Fibroblast of the aortic adventitia (primary cell): ENCODE measurements at regions not wholly inside any gene's neighbourhood (a gene's known extent, or its start where the extent isn't known, plus 50 kb on each side); places are given as distances from the start of the nearest gene placed in this dataset.

Source experiments
- DNase-seq: peaks from one replicate; pipeline ENCODE4 v3.0.0-alpha.2; 2010; ENCODE audit warnings: low read depth
- H3K4me3 ChIP-seq: 2 replicates; pipeline ENCODE4 v1.5.1; 2011; ENCODE audit warnings: low read depth, mild to moderate bottlenecking, control low read depth, low read length, moderate library complexity
- TF ChIP-seq, protein P1 (sequence below): IDR thresholded peaks from 2 replicates; pipeline ENCODE4 v1.5.1; 2011; ENCODE audit warnings: mild to moderate bottlenecking, low read length, control low read depth, inconsistent platforms; ENCODE audit not compliant: insufficient read depth

DNA sequence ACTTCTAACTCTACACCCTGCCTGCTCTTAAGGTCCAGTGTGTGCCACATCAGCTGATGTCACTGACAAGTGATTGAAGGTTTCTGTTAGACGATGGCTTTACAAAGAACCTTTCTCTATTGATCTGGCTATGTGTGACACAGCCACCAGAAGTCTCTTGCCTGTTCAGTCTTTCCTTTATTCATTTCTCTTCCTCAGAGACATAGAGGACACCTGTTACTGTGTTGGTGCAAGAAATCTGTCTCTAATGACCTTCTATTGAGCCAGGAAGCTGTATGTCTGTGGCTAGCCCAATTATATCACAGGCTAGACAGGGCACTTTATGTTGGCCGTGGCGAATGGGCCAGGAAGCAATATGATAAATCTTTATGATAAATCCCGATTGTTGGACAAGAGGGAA is 173.3 kb upstream of the GAP43 start:
- H3K4me3 ChIP-seq = no peak overlapping the region
- no peak for DNase-seq
- TF ChIP-seq, protein P1, sequence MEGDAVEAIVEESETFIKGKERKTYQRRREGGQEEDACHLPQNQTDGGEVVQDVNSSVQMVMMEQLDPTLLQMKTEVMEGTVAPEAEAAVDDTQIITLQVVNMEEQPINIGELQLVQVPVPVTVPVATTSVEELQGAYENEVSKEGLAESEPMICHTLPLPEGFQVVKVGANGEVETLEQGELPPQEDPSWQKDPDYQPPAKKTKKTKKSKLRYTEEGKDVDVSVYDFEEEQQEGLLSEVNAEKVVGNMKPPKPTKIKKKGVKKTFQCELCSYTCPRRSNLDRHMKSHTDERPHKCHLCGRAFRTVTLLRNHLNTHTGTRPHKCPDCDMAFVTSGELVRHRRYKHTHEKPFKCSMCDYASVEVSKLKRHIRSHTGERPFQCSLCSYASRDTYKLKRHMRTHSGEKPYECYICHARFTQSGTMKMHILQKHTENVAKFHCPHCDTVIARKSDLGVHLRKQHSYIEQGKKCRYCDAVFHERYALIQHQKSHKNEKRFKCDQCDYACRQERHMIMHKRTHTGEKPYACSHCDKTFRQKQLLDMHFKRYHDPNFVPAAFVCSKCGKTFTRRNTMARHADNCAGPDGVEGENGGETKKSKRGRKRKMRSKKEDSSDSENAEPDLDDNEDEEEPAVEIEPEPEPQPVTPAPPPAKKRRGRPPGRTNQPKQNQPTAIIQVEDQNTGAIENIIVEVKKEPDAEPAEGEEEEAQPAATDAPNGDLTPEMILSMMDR = no peak

DNA sequence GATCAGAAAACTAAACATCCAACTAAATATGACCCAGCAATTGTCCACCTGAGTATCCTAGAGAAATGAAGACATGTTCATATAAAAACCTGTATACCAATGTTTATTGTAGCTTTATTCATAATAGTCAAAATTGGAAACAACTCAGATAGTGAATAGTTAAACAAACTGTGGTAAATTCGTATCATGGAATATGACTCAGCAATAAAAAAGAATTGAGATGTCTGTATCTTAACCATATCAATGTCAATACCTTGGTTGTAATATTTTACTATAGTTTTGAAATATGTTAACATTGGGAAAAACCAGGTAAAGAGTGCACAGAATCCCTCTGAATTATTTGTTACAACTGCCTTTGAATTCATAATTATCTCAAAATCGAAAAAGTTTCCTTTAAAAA is 159.3 kb upstream of the GAP43 start:
- no peak overlapping the region for H3K4me3 ChIP-seq
- TF ChIP-seq, protein P1 = no peak
- DNase-seq = no peak

DNA sequence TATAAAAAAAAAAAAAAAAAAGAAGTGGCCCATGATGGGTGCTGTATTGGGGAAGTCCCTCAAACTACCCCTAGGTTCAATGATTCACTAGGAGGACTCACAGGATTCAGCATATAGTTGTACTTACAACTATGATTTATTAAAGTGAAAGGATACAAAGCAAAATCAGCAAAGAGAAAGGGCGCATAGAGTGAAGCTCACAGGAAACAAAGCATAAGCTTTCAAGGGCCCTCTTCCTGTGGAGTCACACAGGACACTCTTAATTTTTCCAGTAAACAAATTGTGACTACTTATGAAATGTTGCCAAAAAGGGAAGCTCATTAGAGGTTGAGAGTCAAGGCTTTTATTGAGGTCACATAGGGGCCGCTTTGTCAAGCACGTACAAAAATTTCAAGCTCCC is 153.7 kb upstream of the GAP43 start:
- TF ChIP-seq, protein P1 = no peak
- no peak for DNase-seq
- no peak overlapping the region for H3K4me3 ChIP-seq

DNA sequence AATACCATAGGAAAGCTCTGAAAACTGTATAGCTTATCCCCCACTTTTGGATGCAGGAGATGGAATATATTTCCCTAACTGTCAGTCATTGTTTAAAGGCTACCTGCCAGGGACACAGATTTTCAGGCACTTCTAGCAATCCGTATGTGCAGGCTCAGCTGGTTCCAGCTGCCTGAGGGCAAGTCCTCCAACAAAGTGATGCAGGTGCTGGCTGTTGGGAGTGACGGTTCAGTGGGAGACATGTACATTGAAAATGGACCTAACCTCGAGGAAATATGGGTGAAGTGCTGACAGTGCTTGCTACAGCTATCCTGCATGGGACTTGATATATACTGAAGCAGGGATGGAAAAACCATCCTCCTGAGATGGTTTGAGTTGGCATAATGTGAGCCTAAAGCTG is 153.1 kb upstream of the GAP43 start:
- TF ChIP-seq, protein P1 = no peak
- no peak for DNase-seq
- H3K4me3 ChIP-seq = no peak overlapping the region

DNA sequence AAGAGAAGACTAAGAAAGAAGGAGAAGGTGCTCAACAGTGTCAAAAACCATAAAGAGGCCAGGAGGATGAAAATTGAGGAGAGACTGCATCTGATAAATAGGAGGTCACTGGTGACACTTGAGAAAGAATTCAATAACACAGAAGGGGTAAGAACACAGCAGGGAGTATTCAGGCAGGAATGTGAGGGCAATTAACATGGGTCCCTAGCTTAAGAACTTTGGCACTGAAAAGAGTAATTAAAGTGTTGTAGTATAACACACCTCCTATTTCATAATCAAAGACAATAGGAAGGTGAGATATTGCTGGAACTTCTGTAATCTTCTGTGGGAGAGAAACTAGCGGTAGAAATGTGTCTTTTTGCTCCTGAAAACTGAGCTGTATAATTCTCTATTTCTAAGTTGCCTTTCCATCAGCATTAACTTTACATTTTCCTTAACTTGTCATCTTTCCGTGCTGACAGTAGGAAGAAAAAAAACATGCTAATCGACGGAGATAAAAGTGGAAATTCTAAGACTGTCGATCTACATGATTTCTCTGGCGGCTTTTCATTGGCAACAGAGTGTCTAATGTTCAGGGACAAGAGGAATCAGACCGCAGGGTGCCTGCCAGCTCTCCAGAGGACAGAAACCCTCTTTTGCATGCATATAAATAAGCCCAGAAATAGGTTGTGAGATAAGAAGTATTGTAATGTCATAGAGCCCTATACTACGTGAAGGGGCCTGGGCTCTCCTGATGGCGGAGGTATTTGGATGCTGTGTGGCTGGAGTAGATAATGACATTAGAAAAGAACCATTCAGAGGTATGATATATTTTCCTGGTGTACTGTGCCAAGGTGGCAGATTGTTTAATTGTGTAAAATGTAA is 147.9 kb upstream of the GAP43 start:
- DNase-seq = no peak
- H3K4me3 ChIP-seq = no peak overlapping the region
- TF ChIP-seq, protein P1 = no peak

DNA sequence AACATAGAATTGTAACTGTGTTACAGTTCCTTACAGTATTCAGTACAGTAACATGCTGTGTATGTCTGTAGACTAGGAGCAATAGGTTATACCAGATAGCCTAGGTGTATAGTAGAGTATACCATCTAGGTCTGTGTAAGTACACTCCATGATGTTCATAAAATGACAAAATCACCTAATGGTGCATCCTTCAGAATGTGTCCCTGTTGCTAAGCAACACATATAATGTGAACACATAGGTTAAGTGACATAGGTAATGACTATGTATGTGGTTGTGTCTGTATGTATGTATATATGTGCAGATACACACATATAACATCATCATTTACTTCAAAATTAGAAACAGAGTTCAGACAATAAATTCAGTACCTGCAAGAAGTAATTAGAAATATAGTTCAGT is 146.8 kb upstream of the GAP43 start:
- no peak for DNase-seq
- TF ChIP-seq, protein P1 = no peak
- no peak overlapping the region for H3K4me3 ChIP-seq

DNA sequence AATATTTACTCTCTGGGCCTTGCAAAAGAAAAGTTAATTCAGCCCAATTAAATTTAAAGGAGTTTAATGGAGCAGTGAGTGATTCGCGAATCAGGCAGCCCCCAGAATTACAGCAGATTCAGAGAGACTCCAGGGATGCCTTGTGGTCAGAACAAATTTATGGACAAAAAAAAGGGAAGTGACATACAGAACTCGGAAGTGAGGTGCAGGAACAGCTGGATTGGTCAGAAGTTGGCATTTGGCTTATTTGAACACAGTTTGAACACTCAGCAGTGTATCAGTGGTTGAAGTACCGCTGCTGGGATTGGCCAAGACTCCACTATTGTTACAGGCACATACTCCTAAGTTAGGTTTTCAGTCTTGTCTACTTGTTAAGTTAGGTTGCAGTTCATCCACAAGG is 145.0 kb upstream of the GAP43 start:
- TF ChIP-seq, protein P1 = no peak
- no peak overlapping the region for H3K4me3 ChIP-seq
- DNase-seq = no peak
